ENCODE measurements at regions not wholly inside any gene's neighbourhood (a gene's known extent, or its start where the extent isn't known, plus 50 kb on each side); places are given as distances from the start of the nearest gene placed in this dataset.

DNA sequence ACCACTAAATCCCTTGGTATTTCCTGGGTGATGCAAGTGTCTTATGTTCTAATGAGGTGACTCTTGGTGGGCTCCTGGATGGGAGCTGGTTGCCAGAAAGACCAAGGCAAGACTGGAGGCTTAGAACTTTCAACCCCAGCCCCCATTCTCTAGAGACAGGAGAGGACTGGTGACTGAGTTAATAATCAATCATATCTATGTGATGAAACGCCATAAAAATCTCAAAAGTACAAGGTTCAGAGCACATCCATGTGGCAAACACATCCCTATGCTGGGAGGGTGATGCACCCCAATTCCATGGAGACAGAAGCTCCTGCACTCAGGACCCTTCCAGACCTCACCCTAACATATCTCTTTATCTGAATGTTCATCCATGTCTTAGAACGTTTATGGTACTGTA lies 139.5 kb upstream of the LINC00305 start:
- Histone ChIP-seq H4K20me1 (ENCODE audit: insufficient read depth, low read length) (no peaks in the 10 kb centered on the region), H3K27me3 (replicated peaks; ENCODE audit: insufficient read depth, low read length) (no peaks in the 10 kb centered on the region), H3K36me3 (replicated peaks; ENCODE audit: insufficient read depth, low read length) (no peaks in the 10 kb centered on the region), H2AFZ (ENCODE audit: low read length) (no peak overlapping the region), H3K27ac (ENCODE audit: low read length) (no peak overlapping the region), H3K9me2 (replicated peaks; ENCODE audit: insufficient read depth, low read length) (no peaks in the 10 kb centered on the region), H3K9ac (ENCODE audit: low read length) (no peak overlapping the region), H3K4me1 (ENCODE audit: low read length) (0 out of 2 replicates have a peak, but pooled peaks cover 2% of the 10 kb centered on the region), H3F3A (ENCODE audit: insufficient read depth, low read length) (no peaks in the 10 kb centered on the region), H3K4me3 (ENCODE audit: low read length) (no peak overlapping the region), H3K79me2 (ENCODE audit: low read length) (no peaks in the 10 kb centered on the region), H3K4me2 (ENCODE audit: low read depth, low read length) (no peak overlapping the region), H3K9me3 (replicated peaks; ENCODE audit: insufficient read depth, low read length) (no peaks in the 10 kb centered on the region)
- TF ChIP-seq EZH2phosphoT487 (IDR thresholded peaks at IDR 0.05; ENCODE audit: low read length) (no peak), EZH2 (optimal IDR thresholded peaks at IDR 0.05; ENCODE audit: low read depth, low read length) (no peak)
- TF ChIP-seq, protein P1, sequence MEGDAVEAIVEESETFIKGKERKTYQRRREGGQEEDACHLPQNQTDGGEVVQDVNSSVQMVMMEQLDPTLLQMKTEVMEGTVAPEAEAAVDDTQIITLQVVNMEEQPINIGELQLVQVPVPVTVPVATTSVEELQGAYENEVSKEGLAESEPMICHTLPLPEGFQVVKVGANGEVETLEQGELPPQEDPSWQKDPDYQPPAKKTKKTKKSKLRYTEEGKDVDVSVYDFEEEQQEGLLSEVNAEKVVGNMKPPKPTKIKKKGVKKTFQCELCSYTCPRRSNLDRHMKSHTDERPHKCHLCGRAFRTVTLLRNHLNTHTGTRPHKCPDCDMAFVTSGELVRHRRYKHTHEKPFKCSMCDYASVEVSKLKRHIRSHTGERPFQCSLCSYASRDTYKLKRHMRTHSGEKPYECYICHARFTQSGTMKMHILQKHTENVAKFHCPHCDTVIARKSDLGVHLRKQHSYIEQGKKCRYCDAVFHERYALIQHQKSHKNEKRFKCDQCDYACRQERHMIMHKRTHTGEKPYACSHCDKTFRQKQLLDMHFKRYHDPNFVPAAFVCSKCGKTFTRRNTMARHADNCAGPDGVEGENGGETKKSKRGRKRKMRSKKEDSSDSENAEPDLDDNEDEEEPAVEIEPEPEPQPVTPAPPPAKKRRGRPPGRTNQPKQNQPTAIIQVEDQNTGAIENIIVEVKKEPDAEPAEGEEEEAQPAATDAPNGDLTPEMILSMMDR (IDR thresholded peaks at IDR 0.05; ENCODE audit: low read length), result no peak
- no peak for DNase-seq

GRCh38 chr18:64287926-64288325 lies 139.0 kb upstream of the LINC00305 start:
- H3F3A ChIP-seq (ENCODE audit: insufficient read depth, low read length), result no peaks in the 10 kb centered on the region
- H3K4me1 ChIP-seq (ENCODE audit: low read length), result 0 out of 2 replicates have a peak, but pooled peaks cover 2% of the 10 kb centered on the region
- H4K20me1 ChIP-seq (ENCODE audit: insufficient read depth, low read length), result no peaks in the 10 kb centered on the region
- no peaks in the 10 kb centered on the region for H3K9me3 ChIP-seq (replicated peaks; ENCODE audit: insufficient read depth, low read length)
- TF ChIP-seq EZH2phosphoT487 (IDR thresholded peaks at IDR 0.05; ENCODE audit: low read length) (no peak), EZH2 (optimal IDR thresholded peaks at IDR 0.05; ENCODE audit: low read depth, low read length) (no peak)
- TF ChIP-seq, protein P1 (IDR thresholded peaks at IDR 0.05; ENCODE audit: low read length), result no peak
- H3K27ac ChIP-seq (ENCODE audit: low read length), result no peak overlapping the region
- H3K4me3 ChIP-seq (ENCODE audit: low read length), result no peak overlapping the region
- DNase-seq, result no peak
- no peak overlapping the region for H3K9ac ChIP-seq (ENCODE audit: low read length)
- no peaks in the 10 kb centered on the region for H3K79me2 ChIP-seq (ENCODE audit: low read length)
- H3K4me2 ChIP-seq (ENCODE audit: low read depth, low read length), result no peak overlapping the region
- H3K36me3 ChIP-seq (replicated peaks; ENCODE audit: insufficient read depth, low read length), result no peaks in the 10 kb centered on the region
- H3K9me2 ChIP-seq (replicated peaks; ENCODE audit: insufficient read depth, low read length), result no peaks in the 10 kb centered on the region
- no peak overlapping the region for H2AFZ ChIP-seq (ENCODE audit: low read length)
- no peaks in the 10 kb centered on the region for H3K27me3 ChIP-seq (replicated peaks; ENCODE audit: insufficient read depth, low read length)

DNA sequence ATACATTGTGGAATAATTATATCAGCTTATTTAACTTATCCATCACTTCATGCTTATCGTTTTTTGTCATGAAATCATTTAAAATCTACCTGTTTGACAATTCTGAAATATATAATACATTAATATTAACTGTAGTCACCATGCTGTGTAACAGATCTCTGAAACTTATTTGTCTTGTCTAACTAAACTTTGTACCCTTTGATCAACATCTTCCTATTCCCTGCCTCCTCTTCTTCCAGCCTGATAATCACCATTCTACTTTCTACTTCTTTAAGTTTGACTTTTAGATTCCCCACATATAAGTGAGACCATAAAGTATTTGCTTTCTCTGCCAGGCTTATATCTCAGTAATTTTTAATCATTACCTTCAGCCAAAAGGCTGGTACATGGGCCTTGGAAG lies 134.2 kb upstream of the LINC00305 start:
- TF ChIP-seq EZH2phosphoT487 (IDR thresholded peaks at IDR 0.05; ENCODE audit: low read length) (no peak), EZH2 (optimal IDR thresholded peaks at IDR 0.05; ENCODE audit: low read depth, low read length) (no peak)
- TF ChIP-seq, protein P1 (IDR thresholded peaks at IDR 0.05; ENCODE audit: low read length), result no peak
- DNase-seq, result no peak
- H3K79me2 ChIP-seq (ENCODE audit: low read length), result no peaks in the 10 kb centered on the region

More for the DNA sequence above, 134.2 kb upstream of the LINC00305 start:
- no peaks in the 10 kb centered on the region for H3K9me3 ChIP-seq (replicated peaks; ENCODE audit: insufficient read depth, low read length)
- H4K20me1 ChIP-seq (ENCODE audit: insufficient read depth, low read length), result no peaks in the 10 kb centered on the region
- no peaks in the 10 kb centered on the region for H3K9me2 ChIP-seq (replicated peaks; ENCODE audit: insufficient read depth, low read length)
- no peaks in the 10 kb centered on the region for H3K27me3 ChIP-seq (replicated peaks; ENCODE audit: insufficient read depth, low read length)
- H3F3A ChIP-seq (ENCODE audit: insufficient read depth, low read length), result no peaks in the 10 kb centered on the region
- H3K4me1 ChIP-seq (ENCODE audit: low read length), result 0 out of 2 replicates have a peak, but pooled peaks cover 2% of the 10 kb centered on the region
- H3K4me3 ChIP-seq (ENCODE audit: low read length), result no peak overlapping the region
- H3K9ac ChIP-seq (ENCODE audit: low read length), result no peak overlapping the region
- no peak overlapping the region for H3K4me2 ChIP-seq (ENCODE audit: low read depth, low read length)
- no peak overlapping the region for H3K27ac ChIP-seq (ENCODE audit: low read length)
- no peak overlapping the region for H2AFZ ChIP-seq (ENCODE audit: low read length)
- H3K36me3 ChIP-seq (replicated peaks; ENCODE audit: insufficient read depth, low read length), result no peaks in the 10 kb centered on the region

All from MM.1S (cell line).